Glomerular visceral epithelial cell (primary cell): ENCODE measurements at regions not wholly inside any gene's neighbourhood (a gene's known extent, or its start where the extent isn't known, plus 50 kb on each side); places are given as distances from the start of the nearest gene placed in this dataset.

Experiments
- DNase-seq: peaks from one replicate; pipeline ENCODE4 v3.0.0-alpha.2; 2016; ENCODE audit errors: extremely low spot score

DNA sequence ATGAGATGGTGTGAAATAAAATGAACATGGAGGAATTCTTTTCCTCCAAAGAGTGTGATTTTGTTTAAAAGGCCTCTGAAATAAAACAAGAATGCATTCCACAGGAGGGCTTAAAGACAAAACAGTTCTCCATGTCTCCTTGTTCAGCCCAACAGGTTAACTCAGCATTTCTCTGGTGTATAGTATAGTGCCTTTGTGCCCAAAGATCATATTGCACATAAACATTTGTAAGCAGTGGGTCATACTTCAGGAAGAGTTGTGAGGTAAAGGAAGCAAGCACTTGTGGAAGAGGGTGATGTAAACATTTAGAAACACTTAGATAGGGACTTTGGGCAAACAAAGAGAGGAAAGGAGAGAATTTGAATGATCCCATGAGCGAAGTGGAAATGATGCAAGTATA is 433.9 kb downstream of the SIPA1L2 start:
- no peak for DNase-seq

DNA sequence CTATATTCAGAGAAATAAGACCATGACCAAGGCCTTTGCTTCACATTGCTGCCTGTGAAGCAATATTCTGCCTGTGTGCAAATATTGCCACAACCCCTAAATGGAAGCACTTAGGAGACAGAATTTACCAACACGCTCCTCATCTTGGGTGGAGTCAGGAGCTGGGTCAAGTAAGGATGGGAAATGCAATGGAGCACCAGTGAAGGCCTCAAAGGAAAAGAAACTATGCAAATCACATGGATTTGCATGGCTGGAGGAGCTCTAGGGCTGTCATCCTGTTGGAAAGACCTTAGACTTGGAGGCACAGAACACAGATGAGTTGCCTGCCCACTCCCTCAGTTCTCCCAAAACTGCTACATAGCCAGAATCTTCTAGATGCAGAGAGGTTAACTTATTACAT is 435.5 kb downstream of the SIPA1L2 start:
- no peak for DNase-seq

DNA sequence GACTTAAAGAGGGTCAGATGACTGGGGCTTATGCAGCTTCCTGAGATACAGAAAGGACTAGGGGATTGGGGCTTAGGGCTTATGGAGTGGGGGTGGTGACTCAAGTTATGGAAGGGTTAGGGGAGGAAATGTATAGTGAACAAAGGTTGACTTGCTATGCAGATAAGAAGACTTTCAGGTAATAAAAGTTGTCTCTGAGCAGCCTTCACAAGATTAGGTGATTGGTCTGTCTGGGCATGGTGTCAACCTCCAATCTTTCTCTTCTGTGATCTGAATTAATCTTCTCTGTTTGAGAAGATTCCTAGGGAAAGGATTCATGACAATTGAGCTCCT is 436.5 kb downstream of the SIPA1L2 start:
- DNase-seq: no peak

DNA sequence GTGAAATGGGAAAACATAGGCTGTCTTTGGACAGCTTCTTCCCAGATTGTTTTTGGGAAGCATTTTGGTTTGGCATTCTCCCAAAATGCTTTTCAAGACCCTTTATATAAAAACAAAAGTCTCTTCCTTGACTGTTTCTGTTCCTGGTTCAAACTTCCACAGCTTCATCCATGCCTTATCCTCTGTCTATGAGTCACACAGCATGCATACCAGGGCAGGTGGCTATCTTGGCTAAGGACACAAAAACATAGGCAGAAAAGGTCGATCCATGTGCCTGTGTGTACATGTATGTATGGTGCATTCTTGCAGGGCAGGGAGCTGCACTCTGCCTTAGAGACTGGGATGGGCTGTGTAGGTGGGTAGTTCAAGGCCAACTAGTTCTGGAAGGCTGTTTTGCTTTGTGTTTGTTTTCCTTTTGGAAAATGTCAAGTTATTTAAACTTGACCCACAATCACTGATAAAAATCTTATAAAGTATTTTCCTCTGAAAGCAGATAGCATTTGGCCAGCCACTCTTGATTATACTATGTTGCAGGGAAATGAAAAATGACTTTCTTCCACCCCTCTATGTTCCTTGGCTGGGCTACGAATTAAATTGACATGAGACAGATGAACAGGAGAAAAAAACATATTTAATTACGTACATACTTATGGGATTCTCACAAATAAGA is 437.0 kb downstream of the SIPA1L2 start:
- no peak for DNase-seq

DNA sequence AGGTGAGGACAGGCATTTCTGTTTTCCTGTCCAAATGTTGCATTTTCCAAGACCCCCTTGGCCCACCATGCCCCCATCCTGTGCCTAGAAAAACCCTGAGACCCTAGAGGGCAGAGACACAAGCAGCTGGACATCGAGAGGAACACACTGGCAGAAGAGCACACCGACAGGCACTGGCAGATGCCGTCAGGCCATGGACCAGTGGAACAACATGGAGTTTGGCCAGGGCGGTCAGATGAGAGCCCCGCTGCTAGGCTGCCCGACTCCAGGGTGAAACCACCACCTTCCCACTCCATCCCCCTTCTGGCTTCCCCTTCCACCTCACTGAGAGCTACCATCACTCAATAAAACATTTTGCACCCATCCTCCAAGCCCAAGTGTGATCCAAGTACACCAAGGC is 438.4 kb downstream of the SIPA1L2 start:
- DNase-seq: no peak

DNA sequence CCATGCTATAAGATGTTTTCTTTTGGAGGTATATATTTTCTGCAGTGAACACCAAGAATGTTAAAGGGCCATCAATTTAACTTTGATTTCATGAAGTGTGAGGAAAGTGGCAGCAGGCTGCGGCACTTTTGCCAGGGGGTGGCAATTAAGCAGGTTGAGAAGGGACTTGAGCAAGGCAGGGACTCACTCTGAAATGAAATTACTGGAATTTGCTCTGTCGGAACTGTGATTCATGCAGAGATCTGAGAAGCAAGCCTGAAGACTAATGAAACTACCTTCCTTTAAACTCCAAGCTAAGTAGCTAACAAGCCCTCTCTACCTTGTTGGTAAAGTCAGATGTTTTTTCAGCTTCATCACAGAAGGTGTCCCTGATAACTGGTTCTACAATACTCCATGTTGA is 441.6 kb downstream of the SIPA1L2 start:
- DNase-seq: no peak

DNA sequence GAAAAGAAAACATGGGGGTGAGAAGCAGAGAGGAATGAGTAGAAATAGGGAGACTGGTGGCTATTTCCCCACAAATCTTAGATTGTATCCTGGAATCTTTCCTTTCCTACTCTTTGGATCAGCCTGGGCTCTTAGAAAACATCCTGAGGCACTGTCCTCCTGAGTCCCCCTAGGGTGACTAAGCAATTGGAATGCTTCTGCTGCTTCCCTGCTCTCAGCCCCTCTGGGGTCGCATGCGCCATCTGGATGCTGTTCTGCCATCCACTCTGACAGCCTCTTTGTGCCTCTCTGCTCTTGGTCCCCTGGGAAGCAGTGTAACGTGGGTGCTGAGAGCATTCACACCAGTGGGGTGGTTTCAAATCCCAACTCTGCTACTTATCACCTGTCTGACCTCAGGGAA is 443.0 kb downstream of the SIPA1L2 start:
- DNase-seq: no peak

DNA sequence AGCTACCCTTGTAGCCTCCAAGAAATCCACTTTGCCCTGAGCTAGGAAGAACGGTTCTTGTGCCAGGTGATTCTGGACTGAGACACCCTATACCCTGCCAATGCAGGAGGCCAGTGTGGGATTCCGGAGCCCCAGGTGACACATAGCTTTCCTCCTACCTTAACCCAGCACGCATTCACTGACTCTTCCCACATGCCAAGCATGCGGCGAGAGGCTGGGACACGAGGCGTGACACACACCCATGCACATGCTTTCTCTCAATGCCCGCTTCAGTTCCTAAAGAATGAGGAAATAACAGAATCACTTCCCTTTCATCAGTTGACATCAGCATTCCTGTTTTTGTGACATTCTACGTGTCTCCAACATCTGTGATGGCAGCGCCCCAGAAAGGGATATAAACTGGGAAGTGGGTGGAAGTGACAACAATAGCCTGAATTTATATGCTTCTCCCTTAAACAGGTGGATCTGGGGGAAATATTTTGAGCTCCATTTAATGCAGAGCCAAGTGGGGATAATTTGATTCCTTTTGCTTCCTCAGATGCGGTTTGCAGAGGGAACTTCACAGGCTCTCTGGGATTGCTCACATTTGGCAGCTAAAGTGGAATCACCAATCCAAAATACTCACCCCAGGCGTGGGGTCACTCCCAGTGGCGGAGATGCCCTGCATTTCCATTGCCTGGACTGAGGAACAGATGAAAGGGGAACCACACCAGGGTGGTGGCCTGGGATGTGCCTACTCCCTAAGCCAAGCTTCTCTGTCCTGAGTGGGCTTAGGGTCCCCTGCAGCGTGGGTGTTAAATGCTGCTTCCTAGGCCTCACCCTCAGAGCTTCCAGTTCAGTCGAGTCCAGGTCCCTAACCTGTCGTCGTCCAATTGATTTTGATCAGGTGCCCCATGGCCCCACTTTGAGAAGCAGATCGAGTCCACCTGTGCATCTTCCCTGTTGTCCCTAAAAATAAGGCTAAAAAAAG is 445.1 kb downstream of the SIPA1L2 start:
- no peak for DNase-seq

DNA sequence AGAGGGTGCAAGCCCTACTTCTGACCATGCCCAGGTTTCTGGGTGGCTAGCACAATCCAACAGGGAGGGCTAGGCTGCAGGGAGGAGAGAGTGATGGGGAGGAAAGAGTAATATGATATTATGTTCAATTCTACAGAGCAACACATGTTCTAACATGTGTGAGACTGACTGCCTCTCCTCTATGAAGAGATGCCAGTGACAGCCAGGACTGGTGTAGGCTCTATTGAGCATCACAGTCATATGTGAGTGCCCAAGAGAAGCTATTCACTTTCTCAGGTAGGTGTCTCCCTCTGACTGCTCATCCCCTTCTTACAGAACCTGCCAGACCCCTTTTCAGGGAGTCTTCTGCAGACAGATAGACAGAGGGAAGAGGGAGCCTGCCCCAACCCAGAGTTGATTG is 446.1 kb downstream of the SIPA1L2 start:
- DNase-seq: no peak

DNA sequence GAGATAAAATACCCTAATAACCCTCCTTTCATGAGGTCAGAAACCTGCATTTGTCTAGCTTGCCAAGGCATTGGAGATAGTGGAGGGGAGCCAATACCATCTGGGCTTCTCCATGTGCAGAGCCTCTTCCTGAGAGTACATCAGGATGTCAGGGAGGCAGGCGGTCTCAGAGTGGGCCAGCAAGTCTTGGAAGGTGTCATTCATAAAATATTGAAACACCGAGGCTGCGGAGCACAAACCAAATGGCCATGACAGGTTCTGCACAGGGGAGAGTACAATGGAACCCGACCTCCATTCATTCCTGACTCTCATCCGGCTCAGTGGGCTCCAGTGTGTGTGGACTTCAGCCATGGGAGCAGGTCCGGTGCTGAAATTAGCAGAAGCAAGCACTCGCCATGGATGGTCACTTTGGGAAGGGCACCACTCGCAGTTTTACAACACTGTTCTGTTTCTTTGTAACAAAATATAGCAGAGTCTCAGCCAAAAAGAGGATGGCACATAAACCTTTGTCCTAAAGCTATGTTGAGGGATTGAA is 446.6 kb downstream of the SIPA1L2 start:
- DNase-seq: no peak

DNA sequence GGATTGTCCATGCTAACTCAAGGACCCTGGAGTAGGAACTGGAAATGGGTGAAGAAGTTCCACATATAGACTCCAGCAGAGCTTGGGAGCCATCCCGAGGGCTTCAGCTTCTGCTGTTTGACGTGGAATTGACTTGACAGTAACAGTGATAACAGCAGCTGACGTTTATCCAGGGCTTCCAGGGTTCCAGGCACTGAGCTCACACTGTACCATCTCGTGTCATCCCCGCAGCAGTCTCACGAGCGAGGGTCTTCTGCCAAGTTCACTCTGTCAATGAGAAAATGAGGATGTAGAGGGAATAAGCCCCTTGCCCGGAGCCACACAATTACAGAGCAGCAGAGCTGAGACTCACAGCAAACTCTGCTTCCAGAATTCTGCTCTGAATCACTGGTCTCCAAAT is 447.7 kb downstream of the SIPA1L2 start:
- DNase-seq: no peak

DNA sequence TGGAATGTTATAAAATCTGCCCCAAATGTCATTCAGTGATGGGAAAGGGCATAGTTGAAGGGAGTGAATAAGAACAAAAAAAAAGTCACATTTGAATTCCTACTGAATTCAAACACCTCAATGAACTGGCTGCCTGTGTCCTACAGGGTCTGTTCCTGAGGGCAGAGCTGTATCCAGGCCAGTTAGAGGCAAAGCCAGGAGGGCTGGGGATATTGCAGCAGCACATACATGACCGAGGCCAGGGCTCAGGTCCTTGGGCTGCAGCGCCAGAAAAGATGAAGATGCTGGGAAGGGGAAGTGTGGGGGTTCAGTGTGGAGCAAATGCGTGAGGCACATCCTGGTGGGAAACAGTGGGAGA is 449.2 kb downstream of the SIPA1L2 start:
- DNase-seq: no peak

DNA sequence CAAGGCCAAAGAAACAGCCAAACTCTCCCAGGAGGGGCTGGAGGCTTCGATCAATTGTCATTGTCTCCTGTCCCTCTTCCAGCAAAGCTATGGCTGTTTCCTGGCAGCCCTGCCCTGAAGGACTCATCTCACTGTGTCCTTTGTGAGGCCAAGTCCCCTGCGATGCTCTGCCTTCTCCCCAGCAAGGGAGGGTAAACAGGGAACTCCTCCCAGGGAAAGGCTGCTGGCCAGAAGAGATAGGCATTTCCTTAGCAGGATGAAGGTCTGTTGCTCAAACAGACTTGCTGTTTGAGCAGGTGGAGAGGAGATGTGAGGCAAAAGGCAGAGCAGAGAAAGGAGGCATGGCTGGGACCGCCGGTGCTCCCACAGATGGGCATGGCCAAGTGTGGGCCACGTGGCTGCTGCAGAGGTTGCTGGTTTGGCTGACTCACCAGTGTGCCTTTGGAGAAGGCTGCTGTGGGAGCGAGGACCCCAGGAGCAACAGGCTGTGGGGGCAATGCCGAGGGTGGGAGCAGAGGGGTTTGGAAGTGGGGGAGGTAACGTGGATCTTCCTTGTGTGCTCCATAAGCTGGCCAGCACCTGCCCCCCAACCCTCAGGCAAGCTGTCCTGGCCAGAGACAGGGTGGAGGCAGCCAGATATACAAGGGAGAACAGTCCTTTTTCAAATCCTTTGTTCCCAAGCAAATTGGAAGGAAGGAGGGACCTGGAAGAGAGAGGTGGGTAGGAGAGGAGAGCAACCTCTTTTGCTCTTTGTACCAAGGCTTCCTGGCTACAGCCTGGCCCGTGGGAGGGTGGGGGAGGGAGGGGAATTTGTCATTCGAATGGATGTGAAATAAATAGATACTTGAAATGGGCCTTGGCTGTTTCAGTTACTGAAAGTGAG is 449.8 kb downstream of the SIPA1L2 start:
- no peak for DNase-seq

DNA sequence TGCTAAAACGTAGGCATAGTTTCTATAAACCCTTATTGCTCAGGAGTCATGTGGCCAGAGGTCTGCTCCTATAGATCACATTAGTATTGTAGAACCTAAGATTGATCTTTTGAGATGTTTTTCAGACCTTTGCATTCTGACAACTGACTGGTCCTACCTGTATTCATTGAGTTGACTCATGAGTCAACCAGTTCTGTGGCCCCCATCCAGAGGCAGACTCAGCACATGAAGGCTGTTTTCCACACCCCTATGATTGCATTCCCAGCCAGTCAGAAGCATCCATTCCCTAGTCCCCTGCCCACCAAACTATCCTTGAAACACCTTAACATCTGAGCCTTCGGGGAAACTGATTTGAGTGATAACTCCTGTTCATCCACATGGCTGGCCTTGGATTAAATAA is 451.7 kb downstream of the SIPA1L2 start:
- no peak for DNase-seq

DNA sequence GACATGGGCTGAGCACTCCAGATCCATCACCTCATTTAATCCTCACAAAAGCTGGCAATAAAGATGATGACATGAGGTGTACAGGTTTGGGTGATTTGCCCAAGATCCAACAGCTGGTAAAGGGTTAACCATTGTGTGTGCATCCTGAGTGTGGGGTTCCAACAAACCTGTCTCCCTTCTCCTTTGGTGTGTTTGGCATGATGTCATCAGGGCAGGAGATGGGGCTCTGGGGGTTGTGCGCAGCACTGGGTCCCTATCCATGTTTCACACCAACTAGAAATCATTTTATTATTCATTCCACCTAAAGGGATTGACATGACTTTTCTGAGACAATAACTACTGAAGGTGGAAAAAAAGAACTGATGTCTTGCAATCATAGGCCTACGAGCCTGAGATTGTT is 452.5 kb downstream of the SIPA1L2 start:
- DNase-seq: no peak

DNA sequence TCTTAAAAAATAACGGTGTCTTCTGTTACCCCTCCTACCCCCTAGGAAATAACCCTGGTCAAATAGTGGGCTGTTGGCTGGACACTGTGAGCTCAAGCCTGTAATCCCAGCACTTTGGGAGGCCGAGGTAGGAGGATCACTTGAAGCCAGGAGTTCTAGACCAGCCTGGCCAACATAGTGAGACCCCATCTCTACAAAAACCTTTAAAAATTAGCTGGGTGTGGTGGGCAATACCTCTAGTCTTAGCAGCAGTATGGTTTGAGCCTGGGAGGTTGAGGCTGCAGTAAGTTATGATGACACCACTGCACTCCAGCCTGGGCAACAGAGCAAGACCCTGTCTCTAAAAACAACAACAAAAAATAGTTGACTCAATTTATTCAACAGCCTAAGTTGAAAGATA is 453.7 kb downstream of the SIPA1L2 start:
- no peak for DNase-seq

DNA sequence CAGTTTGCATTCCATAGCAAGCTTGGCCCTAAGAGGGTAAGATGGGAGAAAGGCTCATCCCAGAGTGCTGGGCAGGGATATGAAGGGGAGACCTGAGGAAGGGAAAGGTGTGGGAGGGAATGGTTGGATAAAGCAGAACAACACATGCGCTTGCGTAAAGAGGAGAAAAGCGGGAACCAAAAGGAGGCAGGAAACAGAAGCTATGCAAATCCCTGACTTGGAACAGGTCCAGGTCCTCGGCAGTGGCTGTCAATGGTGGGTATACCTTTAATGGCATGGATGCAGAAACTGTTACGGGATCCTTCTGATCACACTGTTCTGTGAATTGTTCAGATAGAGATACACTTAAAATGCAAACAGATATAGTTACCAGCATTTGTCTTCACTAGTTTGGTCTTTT is 455.6 kb downstream of the SIPA1L2 start:
- DNase-seq: no peak

DNA sequence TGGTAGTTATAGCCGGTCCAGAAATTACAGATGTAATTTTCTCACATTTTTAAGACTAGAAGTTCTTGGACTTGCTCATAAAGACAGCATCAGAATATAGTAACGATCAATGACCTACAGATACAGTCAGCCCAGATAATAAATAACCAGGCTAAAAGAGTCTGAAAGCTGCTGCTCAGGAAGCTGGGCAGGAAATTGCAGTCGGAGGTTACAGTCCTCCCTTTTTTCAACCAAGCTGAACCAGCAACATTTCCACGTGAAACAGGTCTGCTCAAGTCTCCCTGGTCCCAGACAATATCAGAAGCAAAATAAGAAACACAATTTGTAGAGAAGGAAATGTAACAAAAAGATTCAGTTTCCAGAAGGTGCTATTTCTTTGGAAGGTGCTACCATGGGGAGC is 457.4 kb downstream of the SIPA1L2 start:
- DNase-seq: no peak

DNA sequence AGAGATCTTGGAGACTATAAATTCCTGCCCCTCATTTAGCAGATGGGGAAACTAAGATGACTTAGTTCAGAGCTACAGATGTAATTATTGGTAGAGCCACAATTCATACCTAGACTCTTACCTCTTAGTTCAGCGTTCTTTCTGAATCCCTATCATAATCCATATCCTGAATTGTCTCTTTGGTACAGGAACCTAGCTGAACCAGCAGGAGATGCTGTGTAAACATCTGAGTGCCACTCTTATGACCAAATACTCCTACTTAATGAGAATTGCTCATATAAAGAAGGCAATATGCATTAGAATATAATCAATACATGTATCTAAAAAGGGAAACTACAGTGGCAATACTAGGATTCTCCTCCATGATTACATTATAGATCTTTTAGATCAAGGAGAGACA is 459.0 kb downstream of the SIPA1L2 start:
- no peak for DNase-seq

DNA sequence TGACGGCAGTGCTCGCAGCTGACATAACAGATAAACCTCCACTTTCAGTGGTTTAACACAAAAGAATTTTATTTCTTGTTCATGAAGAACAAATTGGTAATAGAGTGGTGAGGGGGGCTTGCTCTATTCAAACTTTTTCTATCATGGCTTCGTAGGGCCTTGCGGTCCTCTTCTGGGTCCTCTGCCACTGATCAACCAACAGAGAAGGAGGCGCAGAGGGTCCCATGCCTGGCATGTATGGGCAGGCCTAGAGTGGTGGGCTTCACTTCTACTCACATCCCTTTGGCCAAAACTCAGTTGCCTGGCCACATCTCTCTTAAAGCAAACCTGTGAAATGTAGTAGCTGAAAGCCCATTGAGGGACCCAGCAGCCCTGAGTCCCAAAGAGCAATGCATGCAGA is 460.5 kb downstream of the SIPA1L2 start:
- DNase-seq: no peak

DNA sequence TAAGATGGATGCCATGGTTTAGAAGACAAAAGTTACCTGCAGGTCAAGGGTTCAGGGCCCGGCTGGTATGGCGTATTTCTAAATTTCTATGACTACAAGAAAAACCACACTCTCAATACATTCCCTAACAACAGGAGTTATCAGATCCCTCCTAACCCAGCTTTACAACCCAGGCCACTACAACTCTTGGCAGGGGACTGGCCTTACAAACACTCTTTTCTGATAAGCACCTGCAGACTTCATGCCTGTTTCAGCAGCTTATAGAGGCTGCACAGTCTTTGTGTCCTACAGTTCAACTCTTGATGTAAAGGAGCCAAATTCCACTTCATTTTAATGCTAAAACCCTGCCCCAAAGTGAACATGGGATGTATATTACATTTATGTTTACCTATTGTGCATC is 461.4 kb downstream of the SIPA1L2 start:
- no peak for DNase-seq

DNA sequence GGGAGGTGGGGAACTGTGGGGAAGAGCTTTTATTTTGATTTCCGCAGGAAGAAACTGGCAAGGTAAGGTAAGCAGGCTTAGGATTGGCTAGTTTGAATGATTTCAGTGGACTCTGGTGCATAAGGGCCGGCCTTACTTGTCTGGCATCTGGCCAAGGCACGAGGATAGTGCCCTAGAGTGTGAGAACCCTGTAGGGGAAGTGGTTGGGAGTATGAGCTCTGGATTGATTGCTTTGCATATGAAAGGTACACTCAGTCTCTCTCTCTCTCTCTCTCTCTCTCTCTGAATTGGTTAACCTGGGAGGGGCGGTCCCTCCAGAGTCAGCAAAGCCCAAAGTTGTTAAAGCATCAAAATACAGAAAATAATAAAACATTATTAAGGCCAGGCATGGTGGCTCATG is 463.0 kb downstream of the SIPA1L2 start:
- no peak for DNase-seq
